Osteocyte (in vitro differentiated cells): ENCODE measurements at regions not wholly inside any gene's neighbourhood (a gene's known extent, or its start where the extent isn't known, plus 50 kb on each side); places are given as distances from the start of the nearest gene placed in this dataset.

ENCODE experiments used
- DNase-seq: peaks from one replicate; pipeline ENCODE4 v3.0.0; 2021; ENCODE audit warnings: mixed read lengths; ENCODE audit not compliant: unreplicated experiment; ENCODE audit errors: extremely low spot score
- H3K27ac Mint-ChIP-seq: one replicate; pipeline ENCODE4 v1.8.0; 2021; ENCODE audit warnings: mild to moderate bottlenecking, mixed read lengths; ENCODE audit not compliant: unreplicated experiment
- H3K27me3 Mint-ChIP-seq: one replicate; pipeline ENCODE4 v1.8.0; 2021; ENCODE audit warnings: mixed read lengths; ENCODE audit not compliant: unreplicated experiment
- H3K36me3 Mint-ChIP-seq: one replicate; pipeline ENCODE4 v1.8.0; 2021; ENCODE audit warnings: mixed read lengths; ENCODE audit not compliant: unreplicated experiment
- H3K4me1 Mint-ChIP-seq: one replicate; pipeline ENCODE4 v1.8.0; 2021; ENCODE audit warnings: mixed read lengths; ENCODE audit not compliant: unreplicated experiment
- H3K4me3 Mint-ChIP-seq: one replicate; pipeline ENCODE4 v1.8.0; 2021; ENCODE audit warnings: mild to moderate bottlenecking, moderate library complexity, mixed read lengths; ENCODE audit not compliant: unreplicated experiment
- H3K9me3 Mint-ChIP-seq: one replicate; pipeline ENCODE4 v1.8.0; 2021; ENCODE audit warnings: mixed read lengths; ENCODE audit not compliant: unreplicated experiment
- CTCF ChIP-seq: fragments of 200-600 bp; sonication (generic); IDR thresholded peaks from 2 replicates; pipeline ENCODE4 v1.5.0; 2021; ENCODE audit warnings: antibody characterized with exemption, mild to moderate bottlenecking, moderate library complexity

- no peak for DNase-seq
- Mint-ChIP-seq H3K9me3 (no peaks in the 10 kb centered on the region), H3K4me1 (no peaks in the 10 kb centered on the region), H3K27me3 (no peaks in the 10 kb centered on the region), H3K27ac (no peak overlapping the region), H3K4me3 (no peak overlapping the region), H3K36me3 (no peaks in the 10 kb centered on the region)
- TF ChIP-seq CTCF = no peak
Measured at GRCh38 chr9:29976981-29977380, 2403.7 kb upstream of the C9orf72 start.

- Mint-ChIP-seq H3K36me3 (no peaks in the 10 kb centered on the region), H3K4me3 (no peak overlapping the region), H3K27me3 (no peaks in the 10 kb centered on the region), H3K4me1 (no peaks in the 10 kb centered on the region), H3K27ac (no peak overlapping the region), H3K9me3 (no peaks in the 10 kb centered on the region)
- TF ChIP-seq CTCF = no peak
- no peak for DNase-seq
Measured at GRCh38 chr9:29981013-29981412, 2403.4 kb upstream of the ACO1 start.

GRCh38 chr9:29999645-30000044 is 2384.8 kb upstream of the ACO1 start:
- no peak overlapping the region for H3K4me3 Mint-ChIP-seq
- peaks cover 8% of the 10 kb centered on the region for H3K9me3 Mint-ChIP-seq

GRCh38 chr9:30010691-30011090 is 2373.8 kb upstream of the ACO1 start:
- Mint-ChIP-seq H3K36me3 (no peaks in the 10 kb centered on the region), H3K4me3 (no peak overlapping the region)

More at GRCh38 chr9:29999645-30000044, 2384.8 kb upstream of the ACO1 start:
- no peak for DNase-seq
- H3K27ac Mint-ChIP-seq = no peak overlapping the region
- TF ChIP-seq CTCF = no peak
- no peaks in the 10 kb centered on the region for H3K27me3 Mint-ChIP-seq
- H3K4me1 Mint-ChIP-seq = no peaks in the 10 kb centered on the region
- H3K36me3 Mint-ChIP-seq = no peaks in the 10 kb centered on the region

GRCh38 chr9:30012622-30013021 is 2371.8 kb upstream of the ACO1 start:
- no peak for DNase-seq
- no peak for TF ChIP-seq CTCF
- no peaks in the 10 kb centered on the region for H3K4me1 Mint-ChIP-seq
- no peaks in the 10 kb centered on the region for H3K36me3 Mint-ChIP-seq
- no peak overlapping the region for H3K27ac Mint-ChIP-seq
- no peaks in the 10 kb centered on the region for H3K9me3 Mint-ChIP-seq
- no peak overlapping the region for H3K4me3 Mint-ChIP-seq
- no peaks in the 10 kb centered on the region for H3K27me3 Mint-ChIP-seq

More at GRCh38 chr9:30010691-30011090, 2373.8 kb upstream of the ACO1 start:
- no peak for DNase-seq
- Mint-ChIP-seq H3K27me3 (no peaks in the 10 kb centered on the region), H3K4me1 (no peaks in the 10 kb centered on the region), H3K27ac (no peak overlapping the region), H3K9me3 (no peaks in the 10 kb centered on the region)
- TF ChIP-seq CTCF = no peak
